NCI-H69 (cell line): ENCODE measurements at regions not wholly inside any gene's neighbourhood (a gene's known extent, or its start where the extent isn't known, plus 50 kb on each side); places are given as distances from the start of the nearest gene placed in this dataset.
A peak's percentile ranks its signal among the peaks of the same experiment; 100 is the strongest.

Experiments used
- DNase-seq: peaks from one replicate; lab custom pipeline; 2025; lab: John Stamatoyannopoulos, UW

DNA sequence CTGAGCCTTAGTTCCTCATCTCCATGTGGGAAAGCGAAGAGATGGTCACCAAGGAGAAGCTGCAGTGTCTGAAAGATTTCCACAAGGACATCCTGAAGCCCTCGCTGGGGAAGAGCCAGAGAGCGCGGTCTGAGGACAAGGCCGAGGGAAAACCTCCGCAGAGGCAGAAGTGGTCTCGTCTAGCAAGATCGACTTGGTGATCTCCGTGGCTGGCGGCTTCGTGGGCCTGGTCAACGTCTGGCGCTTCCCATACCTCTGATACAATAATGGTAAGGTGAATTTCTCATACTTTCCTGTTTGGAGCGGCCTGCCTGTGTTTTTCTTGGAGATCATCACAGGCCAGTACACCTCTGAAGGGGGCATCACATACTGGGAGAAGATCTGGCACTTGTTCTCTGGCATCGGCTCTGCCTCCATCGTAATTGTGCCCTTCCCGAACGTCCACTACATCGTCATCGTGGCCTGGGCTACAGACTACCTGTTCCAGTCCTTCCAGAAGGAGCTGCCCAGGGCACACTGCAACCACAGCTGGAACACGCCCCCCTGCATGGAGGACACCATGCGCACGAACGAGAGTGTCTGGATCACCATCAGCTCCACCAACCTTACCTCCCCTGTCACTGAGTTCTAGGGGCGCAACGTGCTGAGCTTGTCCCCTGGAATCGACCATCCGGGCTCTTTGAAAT is 841.1 kb upstream of the TMPRSS15 start:
- DNase-seq = no peak

DNA sequence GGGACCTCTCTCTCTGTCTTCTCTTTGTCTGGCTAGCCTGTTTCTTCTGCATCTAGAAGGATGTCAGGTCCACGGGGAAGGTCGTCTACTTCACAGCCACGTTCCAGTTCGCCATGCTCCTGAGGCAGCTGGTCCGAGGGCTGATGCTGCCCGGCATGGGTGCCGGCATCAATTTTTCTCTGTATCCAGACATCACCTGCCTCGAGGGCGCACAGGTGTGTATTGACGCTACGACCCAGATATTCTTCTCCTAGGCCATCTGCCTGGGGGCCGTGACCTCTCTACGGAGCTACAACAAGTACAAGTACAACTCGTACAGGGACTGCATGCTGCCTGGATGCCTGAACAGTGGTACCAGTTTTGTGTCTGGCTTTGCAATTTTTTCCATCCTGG is 841.6 kb upstream of the TMPRSS15 start:
- DNase-seq = no peak

DNA sequence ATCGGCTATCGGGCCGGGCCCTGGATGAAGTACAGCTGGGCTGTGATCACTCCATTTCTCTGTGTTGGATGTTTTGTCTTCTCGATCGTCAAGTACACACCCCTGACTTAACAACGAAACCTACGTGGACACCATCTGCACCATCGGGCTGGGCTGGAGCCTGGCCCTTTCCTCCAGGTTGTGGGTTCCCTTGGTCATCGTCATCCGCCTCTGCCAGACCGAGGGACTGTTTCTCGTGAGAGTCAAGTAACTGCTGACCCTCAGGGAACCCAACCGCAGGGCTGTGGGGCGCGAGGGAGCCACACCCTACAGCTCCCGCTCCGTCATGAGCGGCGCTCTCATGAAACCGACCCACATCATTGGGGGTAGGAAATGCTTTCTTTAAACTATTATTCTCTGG is 842.4 kb upstream of the TMPRSS15 start:
- no peak for DNase-seq

DNA sequence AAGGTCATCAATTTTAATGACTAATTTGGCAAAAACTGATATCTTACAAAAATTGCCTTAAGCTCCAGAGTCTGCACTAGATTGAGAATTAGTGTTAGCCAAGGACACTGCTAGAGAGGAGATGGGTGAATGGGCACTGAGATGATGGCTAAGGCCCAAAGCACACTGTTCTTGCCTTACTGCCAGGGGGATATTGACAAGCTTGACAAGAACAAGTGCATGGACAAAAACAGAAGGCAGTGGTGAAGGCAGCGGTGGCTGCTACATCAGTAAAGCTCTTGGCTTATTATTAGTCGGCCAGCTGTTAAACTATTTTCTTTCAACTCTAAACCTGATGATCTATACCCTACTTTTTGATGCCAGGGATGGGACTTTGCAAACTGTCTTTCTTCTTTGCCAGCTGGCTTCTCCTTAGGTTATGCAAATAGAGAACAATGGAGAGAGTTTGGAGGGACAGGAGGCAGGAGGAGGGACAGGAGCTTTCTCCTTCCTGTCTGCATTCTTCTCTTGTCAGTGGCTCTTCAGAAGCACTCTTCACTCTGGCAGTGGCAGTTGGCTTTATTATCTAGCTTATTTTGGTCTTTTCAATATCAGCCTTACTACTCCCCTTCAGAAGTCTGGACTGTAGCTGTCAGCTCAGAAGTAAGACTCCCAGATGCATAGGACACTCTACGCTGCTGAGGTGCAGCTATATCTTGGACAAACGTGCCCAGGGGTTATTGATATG is 853.5 kb upstream of the TMPRSS15 start:
- peak; percentile 40 for DNase-seq

DNA sequence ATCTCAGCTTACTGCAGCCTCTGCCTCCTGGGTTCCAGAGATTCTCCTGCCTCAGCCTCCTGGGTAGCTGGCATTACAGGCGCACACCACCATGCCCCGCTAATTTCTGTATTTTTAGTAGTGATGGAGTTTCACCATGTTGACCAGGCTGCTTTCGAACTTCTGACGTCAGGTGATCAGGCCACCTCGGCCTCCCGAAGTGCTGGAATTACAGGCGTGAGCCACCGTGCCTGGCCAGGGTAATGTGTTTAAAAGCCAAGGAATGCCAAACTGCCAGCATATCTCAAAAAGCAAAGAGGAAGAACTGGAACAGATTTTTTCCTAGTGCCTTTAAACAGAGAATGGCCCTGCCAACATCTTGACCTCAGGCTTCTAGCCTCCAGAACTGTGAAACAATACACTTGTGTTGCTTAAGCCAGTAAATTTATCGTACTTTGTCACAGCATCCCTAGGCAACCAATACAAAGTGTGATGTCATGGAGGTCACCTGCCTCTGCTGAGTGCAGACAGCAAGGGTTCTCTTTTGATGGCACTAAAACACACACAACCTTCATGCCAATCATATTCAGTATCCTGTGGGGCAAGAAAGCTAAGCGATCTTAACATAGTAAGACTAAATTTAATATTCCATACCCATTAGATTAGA is 858.3 kb upstream of the TMPRSS15 start:
- peak; percentile 41 for DNase-seq

DNA sequence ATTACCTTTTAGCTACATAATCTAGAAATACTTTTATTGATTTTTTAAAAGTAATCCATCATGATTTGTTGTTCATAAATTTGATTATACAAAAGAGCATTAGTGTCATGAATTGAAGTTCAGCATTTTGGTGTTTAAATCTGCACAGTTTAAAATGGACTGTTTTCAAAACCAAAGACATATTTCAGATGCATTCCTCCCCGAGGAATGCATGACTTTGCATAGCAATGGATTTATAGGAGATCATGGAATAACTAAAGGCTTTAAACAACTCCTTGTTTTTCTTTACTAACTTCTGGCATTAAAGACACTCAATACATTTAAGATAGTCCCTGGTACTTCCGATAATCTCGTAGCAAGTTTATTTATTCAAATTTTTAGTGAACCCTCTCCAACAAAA is 863.1 kb upstream of the TMPRSS15 start:
- DNase-seq = no peak

DNA sequence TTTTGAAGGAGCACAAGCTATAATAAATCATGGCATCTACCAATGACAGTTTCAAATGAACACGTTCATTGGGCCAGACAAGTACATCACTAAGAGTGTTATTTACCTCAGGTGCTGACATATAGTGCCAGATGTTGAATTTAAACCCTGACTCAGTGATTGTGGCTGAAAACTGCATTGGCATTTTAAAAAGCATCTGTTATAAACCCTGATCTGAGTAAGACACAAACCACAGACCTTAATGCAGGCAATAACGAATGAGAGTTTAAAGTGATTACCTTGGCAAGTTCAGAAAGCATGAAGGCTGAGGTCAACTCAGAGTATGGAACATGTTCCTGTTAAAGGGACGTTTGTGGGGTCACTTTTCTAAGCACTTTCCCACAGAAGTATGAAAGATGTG is 865.1 kb upstream of the TMPRSS15 start:
- DNase-seq = no peak

DNA sequence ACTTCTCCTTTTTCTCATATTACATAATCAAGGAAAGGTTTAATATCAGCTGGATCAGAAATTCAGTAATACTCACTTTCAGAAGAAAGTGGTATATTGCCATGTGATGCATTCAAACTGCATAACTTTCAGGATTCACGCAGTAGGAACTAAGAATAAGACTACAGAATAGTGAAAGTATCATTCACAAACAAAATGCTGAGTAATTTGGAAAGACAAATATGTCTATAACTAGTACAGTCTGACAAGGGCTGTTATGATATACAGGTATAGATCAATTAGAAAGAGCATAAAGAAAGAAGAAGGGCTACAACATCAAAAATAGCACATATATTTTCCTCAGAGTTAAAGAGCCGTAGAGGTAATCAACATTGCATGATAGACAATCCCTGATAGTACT is 871.5 kb upstream of the TMPRSS15 start:
- DNase-seq = no peak

DNA sequence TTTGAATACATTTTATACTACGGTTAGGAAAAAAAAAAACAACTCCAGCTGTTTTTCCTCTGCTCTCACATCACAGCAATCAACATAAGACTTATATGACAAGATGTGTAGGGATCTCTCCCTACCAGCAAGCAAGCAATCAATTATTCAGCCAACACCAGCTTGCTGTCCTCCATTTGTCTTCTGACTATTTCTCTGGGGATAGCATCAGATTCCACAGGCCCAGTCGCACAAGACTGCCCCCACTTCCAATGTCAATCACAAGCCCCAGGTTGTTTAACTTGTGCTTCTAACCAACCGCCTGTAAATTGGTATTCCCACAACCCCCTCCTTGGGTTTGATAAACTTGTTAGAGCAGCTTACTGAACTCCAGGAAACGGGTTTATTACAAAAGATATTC is 873.1 kb upstream of the TMPRSS15 start:
- DNase-seq = no peak

DNA sequence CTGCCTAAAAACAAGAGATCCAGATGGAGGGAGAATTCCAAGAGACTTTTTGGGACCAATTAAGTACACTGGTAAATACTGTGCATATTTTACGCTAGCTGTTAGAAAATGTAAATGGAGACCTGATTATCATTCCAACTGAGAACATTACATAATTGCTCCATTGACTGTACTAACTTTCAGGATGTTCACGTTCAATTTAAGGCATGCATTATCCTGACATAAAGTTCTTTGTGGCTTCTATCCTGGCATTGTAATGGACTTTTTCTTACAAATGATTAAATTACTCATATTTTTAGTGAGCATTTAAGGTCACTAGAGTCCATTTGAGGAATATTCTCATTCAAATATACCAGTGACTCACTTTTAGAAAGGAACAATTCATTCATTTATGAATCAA is 883.3 kb upstream of the TMPRSS15 start:
- no peak for DNase-seq

DNA sequence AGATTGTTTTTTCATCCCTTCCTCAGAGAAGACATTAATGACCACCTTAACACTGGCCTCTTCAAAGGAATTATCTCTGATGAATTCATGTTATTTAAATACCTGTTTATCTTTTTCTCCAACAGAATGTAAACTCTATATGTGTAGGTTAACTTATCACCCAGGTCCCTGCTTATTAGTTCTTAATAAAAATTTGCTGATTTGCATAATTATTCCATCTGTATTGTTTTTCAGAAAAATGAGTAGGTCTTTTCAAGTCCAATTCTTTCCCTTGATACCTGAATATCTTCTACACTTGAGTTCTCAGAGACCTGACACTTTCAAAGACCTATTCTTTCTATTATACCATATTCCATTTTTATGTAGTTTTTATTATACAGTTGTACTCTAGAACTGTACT is 886.7 kb upstream of the TMPRSS15 start:
- DNase-seq = no peak

DNA sequence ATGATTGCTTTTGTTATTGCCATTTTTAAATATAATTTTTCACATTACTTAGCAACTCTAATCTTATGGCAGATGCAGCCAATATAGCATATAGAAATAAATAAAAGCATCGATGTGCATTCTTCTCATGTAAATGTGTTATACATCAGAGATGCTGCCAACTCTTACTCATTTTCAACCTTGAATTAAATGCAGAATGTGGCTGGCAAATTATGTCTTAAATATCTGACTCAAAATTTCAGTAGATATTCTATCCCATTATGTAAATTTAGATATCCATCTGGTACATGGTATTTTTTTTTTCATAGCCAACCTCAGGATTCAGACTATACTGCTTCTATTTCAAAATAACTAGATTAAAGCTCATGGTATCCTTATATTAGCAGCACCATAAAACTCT is 916.7 kb upstream of the TMPRSS15 start:
- no peak for DNase-seq

DNA sequence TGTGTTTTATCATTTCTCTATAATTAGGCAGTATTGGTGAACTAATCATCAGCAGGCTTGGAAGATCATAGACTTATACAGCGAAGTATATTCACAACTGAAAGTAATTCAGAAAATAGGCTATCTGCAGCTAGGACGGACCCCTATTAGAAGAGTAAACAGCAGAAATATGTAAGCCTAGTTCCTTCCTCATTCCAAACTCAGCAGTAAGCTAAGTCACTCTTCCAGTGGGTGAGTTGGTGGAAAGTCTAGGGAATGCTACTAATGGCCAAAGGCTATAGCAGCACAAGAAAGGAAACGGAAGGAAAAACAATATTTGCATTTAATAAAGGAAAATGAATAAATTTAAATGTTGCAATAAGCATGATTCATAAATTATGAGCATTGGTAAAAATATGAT is 918.1 kb upstream of the TMPRSS15 start:
- DNase-seq = no peak

DNA sequence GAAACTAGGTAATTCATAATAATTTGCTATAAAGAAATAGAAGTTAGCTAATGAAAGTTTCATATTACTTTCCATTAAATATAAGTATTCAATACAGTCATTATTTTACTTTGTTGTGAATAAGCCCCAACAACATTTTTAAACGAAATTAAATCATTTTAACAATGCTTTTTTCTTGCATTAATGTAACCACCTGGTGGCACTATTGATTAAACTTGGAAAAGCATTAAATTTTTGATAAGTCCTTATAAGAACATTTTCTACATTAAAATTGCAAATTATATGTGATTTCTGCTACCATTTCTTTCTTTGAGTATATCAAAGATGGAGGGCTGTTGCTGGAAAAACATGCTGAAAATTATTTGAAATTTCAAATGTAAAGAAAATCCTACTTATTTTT is 918.8 kb upstream of the TMPRSS15 start:
- peak; percentile 57 for DNase-seq

DNA sequence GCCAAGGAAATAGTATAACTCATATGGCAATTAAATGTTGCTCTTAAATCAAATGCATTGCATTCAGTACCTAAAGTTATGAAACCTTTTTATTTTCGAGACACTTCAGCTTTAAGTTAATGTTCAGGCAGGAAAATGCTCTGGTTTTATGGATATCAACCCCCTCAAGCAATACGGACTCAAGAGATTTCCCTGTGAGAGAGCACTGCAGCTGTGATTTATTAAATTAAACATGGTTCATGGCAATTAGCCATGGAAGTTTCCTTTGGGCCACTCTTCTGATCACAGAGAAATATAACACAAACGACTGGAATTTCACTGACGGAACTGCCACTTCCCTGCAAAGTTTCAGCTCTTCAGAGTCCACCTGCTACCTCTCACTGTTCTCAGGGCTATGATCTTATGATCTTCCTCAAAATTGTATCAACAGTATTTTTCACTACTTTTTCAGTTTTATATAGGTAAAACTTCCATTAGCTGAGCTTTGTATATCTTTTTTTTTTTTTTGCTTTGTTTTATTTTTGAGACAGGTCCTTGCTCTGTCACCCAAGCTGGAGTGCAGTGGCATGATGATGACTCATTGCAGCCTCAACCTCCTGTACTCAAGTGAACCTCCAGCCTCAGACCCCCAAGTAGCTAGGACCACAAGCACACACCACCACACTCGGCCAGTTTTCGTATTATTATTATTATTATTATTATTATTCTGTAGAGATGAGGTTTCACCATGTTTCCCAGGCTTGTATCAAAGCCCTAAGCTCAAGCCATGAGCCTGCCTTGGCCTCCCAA is 923.1 kb upstream of the TMPRSS15 start:
- no peak for DNase-seq

DNA sequence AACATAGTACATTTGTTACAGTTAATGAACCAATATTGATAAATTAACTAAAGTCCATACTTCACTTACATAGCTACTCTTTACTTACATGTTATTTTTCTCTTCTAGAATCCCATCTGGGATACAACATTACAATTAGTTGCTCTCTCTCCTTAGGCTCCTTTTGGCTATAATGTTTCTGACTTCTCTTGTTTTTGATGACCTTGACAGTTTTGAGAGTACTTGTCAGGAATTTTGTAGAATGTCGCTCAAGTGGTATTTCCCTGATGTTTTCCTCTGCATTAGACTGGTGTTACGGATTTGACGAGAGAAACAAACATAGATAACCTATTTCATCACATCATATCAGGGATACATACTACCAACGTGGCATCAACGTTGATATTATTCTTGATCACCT is 925.4 kb upstream of the TMPRSS15 start:
- no peak for DNase-seq

DNA sequence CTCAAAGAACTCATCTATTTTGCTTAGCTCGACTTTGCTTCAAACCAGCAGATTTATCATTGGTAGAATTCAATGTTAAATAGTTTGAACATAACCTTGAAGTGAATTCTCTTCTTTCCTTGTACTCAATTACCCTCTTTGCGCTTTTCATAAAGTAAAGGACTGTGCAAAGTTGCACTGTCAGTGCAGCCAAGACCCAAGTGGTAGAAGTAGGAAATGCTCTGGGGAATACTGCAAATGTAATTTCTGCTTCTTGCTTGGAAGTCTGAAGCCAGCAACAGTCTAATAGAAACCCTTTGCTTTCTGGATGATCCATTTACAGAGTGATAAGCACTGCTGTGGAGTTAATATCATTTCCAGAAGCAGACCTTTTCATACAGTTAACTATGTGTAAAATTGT is 936.7 kb upstream of the TMPRSS15 start:
- peak; percentile 20 for DNase-seq

DNA sequence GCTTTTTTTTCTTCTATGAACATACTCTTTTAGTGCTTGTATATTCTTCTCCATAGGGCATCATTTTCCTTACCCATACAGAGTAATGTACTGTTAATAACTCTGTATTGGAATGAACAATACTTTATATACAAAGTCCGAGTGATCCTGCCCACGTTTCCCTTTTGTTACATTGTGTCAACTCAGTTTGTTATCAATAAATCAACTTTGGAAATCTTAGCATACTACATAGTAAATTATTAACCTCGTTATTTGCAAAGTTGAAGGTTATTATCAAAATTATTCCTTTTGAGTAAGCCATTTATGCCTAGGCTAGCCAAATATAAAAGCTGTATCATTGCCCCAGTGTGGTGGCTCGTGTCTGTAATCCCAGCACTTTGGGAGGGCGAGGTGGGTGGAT is 937.4 kb upstream of the TMPRSS15 start:
- no peak for DNase-seq

DNA sequence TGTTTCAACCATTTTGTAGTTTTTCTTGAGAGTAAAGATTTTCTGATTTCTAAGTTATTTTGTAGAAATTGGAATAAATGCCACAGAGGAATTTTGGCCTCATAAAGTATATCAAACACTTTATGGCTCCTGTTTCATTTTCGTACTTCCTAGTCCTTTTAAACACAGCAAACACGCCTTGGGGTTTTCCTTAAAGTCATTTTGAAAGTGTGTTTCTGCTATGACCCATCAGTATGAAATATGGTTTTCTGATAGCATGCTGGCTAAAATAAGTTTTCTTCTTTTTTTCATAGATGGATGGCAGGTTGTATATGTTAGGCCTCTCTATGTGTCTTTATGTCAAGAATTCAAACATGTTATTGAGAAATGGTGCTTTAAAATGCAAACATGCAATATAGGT is 940.1 kb upstream of the TMPRSS15 start:
- DNase-seq = no peak

DNA sequence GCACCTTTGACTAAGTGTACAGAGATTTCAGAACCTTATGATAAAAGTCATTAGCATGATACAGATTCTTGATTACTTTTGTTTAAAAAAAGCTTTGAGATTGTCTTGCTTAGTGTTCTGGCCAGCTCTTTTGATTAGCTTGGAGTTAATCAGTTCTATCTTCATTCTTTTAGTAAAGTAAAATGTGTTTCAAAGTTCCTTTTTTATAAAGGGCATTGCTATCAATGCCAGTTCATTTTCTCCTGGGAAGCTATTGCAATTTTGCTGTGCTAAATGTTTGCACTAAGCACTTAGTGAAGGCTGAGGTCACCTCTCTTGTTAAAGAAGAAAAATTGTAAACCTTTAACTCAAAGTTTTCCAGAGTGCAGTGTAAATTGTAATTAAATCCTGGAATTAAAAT is 946.7 kb upstream of the TMPRSS15 start:
- peak; percentile 36 for DNase-seq

DNA sequence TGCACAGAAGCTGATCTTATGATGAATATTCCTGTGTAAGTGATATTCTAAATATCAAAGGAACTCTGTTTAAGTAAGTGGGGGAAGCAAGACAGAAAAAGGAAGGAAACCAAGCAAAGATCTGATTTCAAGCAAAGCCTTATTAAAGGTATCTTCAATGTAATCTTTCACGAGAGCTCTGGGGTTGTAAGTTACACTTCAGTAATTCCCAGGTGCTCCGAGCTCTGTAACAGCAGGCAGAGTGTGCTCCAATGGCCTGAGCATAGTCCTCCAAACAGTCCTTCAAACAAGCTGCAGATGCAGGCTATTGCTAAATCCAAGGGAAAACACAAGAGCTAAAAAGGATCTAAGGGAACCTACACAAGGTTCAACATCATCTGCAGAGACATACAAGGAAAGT is 949.7 kb upstream of the TMPRSS15 start:
- peak; percentile 33 for DNase-seq

DNA sequence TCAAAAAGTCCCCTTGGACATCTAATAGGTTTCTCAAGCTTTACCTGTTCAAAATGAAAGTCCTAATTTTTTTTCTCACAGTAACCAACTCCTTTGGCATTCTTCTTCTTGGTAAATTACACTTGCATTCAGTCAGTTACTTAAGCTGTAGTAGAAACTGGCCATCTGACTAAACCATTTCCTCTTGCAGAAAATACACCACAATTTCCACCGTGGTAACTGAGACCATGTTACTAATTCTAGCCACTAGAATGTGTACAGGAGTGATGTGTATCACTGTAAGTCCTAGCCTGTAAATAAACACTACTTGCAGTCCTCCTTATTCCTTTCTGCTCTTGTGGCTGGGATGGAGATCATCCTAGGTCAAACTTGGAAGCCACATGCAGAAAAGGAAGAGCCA is 965.4 kb upstream of the TMPRSS15 start:
- no peak for DNase-seq

DNA sequence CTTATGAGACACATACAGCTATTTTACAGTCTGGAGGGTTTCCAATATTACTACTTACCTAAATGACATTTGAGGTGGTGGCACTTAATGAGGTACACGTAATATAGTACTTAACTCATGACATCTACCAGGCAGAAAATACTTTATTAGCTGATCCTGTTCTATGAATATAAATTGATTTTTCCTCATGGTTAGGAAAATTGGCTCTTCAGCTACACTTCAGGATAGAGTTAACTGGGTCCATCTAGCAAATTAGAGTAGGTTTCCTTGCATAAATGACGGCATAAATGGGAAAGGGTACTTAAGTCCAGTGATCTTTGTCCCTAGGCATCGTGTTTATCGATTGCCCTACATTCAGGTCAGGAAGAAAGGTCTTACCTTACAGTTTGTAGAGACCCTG is 988.8 kb upstream of the TMPRSS15 start:
- DNase-seq = no peak
